Cardiac muscle cell (in vitro differentiated cells and primary cell): ENCODE measurements at regions not wholly inside any gene's neighbourhood (a gene's known extent, or its start where the extent isn't known, plus 50 kb on each side); places are given as distances from the start of the nearest gene placed in this dataset.

Source experiments
- DNase-seq, 2 donors: peaks; one replicate each; pipeline versions ENCODE4 v3.0.0 to v3.0.0-alpha.2; 2010 to 2017; ENCODE audit warnings: low read depth in 1 of 2, low spot score in 1 of 2
- H3K27ac ChIP-seq: fragments of 200-600 bp; sonication (generic); 2 replicates; pipeline ENCODE4 v1.5.1; 2016
- H3K27me3 ChIP-seq: fragments of 200-600 bp; sonication (generic); 2 replicates; pipeline ENCODE4 v1.6.0; 2016; ENCODE audit warnings: control low read depth
- H3K36me3 ChIP-seq: fragments of 200-600 bp; sonication (generic); 2 replicates; pipeline ENCODE4 v1.5.1; 2016; ENCODE audit warnings: control low read depth
- H3K4me1 ChIP-seq: fragments of 200-600 bp; sonication (generic); 2 replicates; pipeline ENCODE4 v1.8.1; 2017; ENCODE audit warnings: low read depth, mild to moderate bottlenecking, mixed run types
- H3K4me3 ChIP-seq: fragments of 200-600 bp; sonication (generic); 2 replicates; pipeline ENCODE4 v1.5.1; 2016; ENCODE audit warnings: mild to moderate bottlenecking
- H3K9me3 ChIP-seq: fragments of 200-600 bp; sonication (generic); 2 replicates; pipeline ENCODE4 v1.5.1; 2017; ENCODE audit warnings: low read depth, mild to moderate bottlenecking, control low read depth
- TF ChIP-seq, protein P1 (sequence below): IDR thresholded peaks from 2 replicates; pipeline ENCODE4 v1.5.1; 2012; ENCODE audit warnings: low read depth, mild to moderate bottlenecking, low read length

DNA sequence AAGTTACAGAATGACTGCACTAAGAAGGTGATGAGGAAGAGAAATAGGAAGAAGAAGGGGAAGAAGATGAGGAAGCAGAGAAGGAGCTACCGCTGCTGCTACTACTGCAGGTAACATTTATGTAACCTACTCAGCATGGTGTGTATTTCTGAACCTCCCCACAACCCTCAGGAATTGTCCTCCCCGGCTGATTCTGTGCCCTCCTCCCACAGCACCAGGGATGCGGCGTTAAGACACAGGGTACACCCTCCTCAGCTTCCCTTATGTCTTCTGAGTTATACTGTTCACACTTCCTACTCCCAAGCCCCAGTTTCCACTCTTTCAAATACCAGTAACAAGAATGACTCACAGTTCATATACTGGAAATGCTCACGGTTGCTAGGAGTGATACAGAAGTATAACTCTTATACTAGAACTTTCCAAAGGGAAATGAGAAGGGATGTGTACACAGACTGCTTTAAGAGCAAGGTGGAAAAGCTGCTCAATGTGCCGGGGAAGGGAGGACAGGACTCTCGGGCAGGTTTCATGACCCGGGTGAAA is 224.5 kb upstream of the PSMD7 start:
- DNase-seq: no peak
- Histone ChIP-seq H3K27me3 (no peaks in the 10 kb centered on the region), H3K4me3 (no peak overlapping the region), H3K9me3 (no peaks in the 10 kb centered on the region), H3K4me1 (no peaks in the 10 kb centered on the region), H3K27ac (no peak overlapping the region), H3K36me3 (no peaks in the 10 kb centered on the region)
- TF ChIP-seq, protein P1, sequence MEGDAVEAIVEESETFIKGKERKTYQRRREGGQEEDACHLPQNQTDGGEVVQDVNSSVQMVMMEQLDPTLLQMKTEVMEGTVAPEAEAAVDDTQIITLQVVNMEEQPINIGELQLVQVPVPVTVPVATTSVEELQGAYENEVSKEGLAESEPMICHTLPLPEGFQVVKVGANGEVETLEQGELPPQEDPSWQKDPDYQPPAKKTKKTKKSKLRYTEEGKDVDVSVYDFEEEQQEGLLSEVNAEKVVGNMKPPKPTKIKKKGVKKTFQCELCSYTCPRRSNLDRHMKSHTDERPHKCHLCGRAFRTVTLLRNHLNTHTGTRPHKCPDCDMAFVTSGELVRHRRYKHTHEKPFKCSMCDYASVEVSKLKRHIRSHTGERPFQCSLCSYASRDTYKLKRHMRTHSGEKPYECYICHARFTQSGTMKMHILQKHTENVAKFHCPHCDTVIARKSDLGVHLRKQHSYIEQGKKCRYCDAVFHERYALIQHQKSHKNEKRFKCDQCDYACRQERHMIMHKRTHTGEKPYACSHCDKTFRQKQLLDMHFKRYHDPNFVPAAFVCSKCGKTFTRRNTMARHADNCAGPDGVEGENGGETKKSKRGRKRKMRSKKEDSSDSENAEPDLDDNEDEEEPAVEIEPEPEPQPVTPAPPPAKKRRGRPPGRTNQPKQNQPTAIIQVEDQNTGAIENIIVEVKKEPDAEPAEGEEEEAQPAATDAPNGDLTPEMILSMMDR: no peak

DNA sequence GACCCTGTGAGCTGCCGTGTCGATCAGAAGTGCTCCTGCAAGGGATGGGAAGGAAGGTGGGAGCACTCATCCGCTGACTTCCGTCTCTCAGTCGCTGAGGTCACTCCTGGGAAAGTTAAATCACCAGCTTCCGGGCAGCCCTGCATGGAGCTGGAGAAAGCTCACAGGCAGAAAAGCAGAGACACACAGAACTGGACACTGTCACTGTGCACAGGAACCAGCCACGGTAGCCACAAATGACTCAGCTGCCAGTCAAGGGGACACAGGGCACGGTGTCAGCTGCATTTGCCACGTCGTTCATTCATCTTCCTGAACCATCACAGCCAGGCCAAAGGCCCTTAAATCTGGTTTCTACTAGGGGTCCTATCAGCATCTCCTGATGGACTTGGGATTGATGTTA is 226.4 kb upstream of the PSMD7 start:
- no peaks in the 10 kb centered on the region for H3K36me3 ChIP-seq
- no peak overlapping the region for H3K4me3 ChIP-seq
- H3K9me3 ChIP-seq: no peaks in the 10 kb centered on the region
- no peaks in the 10 kb centered on the region for H3K4me1 ChIP-seq
- no peak overlapping the region for H3K27ac ChIP-seq
- no peaks in the 10 kb centered on the region for H3K27me3 ChIP-seq
- DNase-seq: no peak
- TF ChIP-seq, protein P1: no peak

DNA sequence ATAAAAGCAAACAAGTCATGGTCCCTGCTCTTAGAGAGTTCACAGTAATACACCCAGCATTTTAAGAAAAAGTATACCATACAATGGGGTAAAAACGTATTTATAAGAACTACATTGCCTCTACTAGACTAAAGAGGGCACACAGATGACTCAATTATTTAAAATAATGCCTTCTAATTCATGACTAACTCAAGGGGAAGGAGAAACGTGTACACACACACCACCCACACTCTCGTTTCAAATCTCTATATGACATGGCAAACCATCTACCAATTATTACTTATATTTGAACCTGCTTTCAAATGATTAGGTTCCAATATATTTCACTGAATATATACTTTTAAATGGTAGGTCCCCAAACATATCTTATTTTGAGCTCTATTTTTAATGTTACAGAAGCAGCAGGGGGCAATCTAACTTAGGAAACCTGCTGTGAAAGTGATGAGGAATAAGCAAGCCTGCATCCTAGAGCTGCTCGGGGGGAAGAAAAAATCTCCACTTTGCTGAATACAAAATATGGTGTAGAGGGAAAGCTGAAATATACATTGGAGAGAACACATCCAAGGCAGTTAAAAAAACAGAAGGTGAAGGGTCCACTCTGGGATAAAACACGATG is 232.4 kb upstream of the PSMD7 start:
- H3K27me3 ChIP-seq: no peaks in the 10 kb centered on the region
- TF ChIP-seq, protein P1: no peak

GRCh38 chr16:74053826-74054225 is 242.8 kb upstream of the PSMD7 start:
- Histone ChIP-seq H3K4me3 (no peak overlapping the region), H3K9me3 (peaks cover 3% of the 10 kb centered on the region), H3K4me1 (no peaks in the 10 kb centered on the region), H3K27me3 (no peaks in the 10 kb centered on the region), H3K36me3 (no peaks in the 10 kb centered on the region), H3K27ac (peak overlapping the region; percentile 8)
- TF ChIP-seq, protein P1: no peak
- peak in 1 of 2 donors; percentile 31 for DNase-seq

More for the DNA sequence above, 232.4 kb upstream of the PSMD7 start:
- no peak overlapping the region for H3K27ac ChIP-seq
- H3K4me3 ChIP-seq: no peak overlapping the region
- no peaks in the 10 kb centered on the region for H3K4me1 ChIP-seq
- H3K9me3 ChIP-seq: no peaks in the 10 kb centered on the region
- H3K36me3 ChIP-seq: no peaks in the 10 kb centered on the region
- DNase-seq: peak in 1 of 2 donors; percentile 4

DNA sequence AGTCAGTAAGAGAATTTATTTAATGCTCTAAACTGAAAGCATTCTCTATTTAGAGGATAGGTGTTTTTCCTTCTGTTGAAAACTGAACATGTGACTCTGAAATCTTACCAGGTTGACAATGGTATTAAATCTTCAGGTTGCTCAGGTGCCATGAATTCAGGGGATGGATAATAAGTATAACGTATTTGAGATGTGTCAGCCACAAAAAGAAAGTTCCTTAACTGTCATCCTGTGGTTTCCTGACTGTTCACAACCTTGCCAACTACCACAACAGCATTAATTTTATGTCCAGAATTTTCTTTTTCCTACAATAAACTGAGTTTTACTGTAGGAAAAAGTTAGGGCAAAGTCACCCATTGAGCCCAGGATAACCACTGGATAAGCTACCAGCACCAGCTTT is 243.3 kb upstream of the PSMD7 start:
- no peak overlapping the region for H3K27ac ChIP-seq
- TF ChIP-seq, protein P1: no peak
- no peaks in the 10 kb centered on the region for H3K4me1 ChIP-seq
- no peaks in the 10 kb centered on the region for H3K36me3 ChIP-seq
- peaks cover 3% of the 10 kb centered on the region for H3K9me3 ChIP-seq
- no peaks in the 10 kb centered on the region for H3K27me3 ChIP-seq
- no peak overlapping the region for H3K4me3 ChIP-seq
- no peak for DNase-seq
